EH (cell line): ENCODE measurements at regions not wholly inside any gene's neighbourhood (a gene's known extent, or its start where the extent isn't known, plus 50 kb on each side); places are given as distances from the start of the nearest gene placed in this dataset.

Experiments used
- DNase-seq: peaks from one replicate; pipeline ENCODE4 v3.0.0-alpha.2; 2015; ENCODE audit warnings: low read depth

DNA sequence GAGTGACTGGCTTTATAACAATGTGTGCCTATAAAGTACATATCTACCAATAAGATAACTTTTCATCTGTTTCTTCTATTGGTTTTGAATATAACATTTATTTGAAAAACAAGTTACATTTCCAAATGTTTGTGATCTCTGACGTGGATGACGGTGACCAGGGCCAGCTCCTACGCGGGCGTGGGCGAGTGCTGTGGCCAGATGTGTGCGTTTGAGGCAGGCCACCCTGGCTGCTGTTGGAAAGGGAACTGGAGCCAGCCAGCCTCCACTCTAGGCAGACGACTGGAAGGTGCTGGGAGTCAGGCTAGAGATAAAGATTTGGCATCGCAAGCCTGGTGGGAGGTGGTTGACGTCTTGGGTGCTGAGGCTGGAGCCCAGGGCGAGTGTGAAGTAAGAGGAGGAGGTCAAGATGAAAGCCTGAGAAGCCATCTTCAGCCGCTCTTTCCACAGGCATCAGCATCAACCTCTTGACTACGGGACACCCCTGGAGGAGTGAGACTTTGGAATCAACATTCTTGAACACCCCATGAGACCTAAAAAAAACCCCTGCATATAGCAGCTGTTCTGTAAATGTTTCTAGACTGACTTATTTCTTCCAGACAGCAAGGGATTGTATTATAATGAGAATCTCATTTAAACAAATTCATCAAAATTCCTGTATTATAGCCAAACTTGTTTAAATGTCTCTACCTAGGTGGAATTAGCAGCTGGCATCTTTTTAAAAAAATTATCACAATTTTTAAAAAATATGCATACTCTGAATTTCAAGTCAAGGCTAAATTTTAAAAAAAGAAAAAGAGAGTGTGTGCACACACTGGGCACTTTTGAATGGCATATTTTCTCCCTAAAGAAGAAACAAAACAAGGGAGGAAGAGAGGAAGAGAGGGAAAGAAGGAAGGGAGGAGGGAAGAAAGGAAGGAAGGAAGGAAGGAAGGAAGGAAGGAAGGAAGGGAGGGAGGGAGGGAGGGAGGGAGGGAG lies 112.5 kb upstream of the SLC44A3 start:
- DNase-seq = no peak

DNA sequence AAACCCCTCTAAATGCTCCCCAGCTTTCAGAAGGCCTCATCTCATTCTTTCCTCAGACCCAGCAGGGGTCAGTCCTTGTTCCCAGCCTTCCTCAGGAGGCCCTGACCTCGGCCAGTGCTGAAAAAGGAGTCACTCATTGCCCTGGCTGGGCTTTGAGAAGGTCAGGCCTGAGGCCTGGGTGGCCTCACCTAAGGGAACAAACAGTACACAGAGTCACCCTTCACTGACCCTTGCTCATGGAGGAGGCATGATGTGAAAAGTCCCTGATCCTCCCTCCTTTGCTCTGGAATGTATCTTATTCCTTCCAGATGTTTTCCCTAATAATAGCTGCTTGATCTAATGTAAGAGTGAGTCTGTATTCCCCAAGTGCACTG lies 117.7 kb upstream of the SLC44A3 start:
- DNase-seq = peak; percentile 72

DNA sequence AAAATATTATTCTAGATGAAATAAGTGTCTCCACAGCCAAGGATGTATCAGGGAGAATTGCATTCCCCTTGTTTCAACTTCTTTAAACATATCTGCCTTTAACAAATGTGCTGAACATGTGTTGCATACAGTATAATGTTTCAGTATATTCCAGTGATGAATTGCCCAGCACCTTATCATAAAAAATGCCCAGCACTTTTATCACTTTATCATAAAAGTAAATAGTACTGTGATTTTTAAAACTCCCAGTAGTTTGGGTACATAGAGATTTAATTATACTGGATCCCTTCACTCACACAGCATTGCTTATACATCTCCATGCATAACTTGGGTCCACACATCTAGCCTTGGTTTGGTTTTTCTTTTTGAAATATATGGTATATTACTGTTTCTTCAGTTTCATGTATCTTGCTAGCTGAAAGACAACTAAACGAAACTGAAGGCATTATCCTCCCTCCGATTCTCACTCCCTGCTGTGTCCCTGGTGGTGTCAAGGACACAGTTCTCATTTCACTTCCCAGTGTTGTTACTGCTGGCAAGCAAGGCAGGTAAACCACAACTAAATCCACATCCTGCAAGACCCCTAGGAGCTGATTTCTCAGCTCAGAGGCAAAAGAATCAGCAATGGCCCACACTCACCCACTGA lies 118.2 kb upstream of the SLC44A3 start:
- no peak for DNase-seq

DNA sequence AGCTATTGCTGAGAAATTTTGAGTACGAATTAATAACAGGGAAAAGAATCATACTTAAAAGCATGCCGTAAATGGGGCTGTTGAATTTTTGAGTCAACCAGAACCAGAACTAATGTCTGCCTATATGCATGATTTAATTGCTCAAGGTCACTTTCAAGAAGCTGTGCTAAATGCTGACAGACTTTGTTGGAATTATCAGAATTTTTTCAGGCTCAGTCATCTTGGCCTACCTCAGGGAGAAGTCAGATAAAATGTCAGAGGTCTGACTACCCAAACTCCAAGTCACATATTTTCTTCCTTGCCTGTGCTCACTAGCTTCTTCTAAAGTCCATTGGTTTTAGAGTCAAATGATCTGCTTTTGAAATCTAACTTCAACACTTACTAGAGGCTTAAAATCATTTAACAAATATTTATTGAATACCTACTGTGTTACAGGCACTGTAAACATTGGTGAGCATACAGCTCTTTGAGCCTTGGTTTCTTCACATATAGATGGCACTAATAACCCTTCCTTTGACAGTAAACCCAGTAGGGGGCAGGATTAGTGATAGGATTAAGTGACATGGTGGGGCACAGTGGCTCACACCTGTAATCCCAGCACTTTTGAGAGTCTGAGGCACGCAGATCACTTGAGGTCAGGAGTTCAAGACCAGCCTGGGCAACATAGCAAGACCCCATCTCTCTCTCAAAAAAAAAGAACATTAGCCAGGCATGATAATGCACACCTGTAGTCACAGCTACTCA lies 121.2 kb upstream of the SLC44A3 start:
- peak; percentile 92 for DNase-seq

DNA sequence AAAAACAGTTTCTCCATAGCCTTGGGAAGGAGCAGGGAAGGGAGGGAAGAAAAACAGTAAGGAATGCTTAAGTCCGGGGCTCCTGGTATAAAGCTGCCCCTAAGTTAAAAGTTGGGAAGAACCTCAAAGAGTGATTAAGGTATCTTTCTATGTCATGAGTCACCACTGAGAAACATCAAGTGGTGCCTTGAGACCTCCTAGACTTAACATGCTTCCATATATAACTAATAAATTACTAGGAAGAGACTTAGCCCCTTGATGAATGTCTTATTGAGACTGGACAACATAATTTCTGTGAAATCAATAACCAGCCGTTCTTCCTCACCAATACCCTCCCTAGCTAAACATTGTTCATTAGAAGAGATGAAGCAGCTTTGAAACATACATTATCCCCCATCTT lies 121.8 kb upstream of the SLC44A3 start:
- peak; percentile 65 for DNase-seq

DNA sequence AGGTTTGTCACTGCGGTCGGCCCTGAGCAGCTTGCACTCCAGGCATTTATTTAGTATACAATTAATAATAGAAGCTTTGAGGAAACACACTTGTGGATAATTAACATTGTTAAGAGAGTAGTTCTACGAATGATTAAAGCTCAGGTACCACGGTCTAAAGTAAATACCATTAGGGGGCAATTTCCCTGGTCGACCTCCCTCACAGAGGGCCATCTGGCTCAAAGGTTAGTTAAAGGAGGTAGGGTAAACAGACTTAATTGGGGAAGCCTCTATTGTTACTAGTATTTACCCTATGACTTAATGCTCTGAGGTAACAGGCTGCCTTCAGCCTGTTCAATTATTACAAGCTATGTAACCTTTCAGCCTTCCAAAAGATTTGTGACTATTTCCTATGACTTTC lies 122.3 kb upstream of the SLC44A3 start:
- no peak for DNase-seq

DNA sequence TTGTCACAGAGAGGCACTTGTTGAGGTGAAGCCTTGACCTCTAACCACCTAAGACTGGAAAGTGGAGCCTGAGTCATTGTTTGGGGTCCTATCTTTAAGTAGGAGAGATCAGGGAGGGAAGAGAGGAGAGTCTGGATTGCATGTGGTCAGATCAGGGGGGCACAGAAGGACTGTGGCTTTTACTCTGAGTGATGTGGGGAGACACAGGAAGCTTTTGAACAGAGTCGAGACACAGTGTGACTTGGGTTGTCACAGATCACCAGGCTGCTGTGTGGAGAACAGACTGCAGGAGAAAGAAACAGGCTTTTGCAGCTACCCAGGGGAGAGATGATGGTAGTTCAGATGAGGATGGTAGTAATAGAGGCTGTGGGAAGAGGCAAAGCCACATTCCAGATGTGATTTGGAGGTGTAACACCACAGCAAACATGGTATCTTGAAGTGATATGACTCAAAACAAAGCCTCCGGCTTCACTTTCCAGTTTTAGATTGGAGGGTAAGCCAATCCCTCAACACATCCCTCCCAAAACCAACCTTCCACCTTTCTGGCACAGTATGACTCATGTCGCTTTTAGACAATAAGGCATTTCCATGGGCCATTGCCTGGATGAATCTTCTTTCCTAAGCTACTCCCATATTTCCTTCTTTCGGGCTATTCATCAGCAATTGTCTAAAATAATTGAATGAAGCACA lies 125.8 kb upstream of the SLC44A3 start:
- no peak for DNase-seq

DNA sequence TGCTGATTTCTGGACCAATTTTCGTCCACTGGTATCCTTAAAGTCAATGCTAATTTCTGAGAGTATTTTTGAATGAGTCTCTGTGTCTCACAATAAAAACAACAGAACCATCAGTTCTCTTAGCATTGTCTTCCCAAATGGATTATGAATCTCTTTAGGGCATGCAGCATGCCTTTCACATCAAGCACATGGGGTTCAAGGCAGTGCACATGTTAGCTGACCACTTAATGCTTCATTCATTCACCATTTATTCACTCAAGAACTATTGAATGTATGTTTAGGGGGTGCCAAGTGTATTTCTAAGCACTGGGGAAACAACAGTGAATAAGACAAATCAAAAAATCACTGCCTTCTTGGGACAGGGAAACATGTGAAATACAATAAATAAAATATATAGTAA lies 126.7 kb upstream of the SLC44A3 start:
- DNase-seq = no peak

DNA sequence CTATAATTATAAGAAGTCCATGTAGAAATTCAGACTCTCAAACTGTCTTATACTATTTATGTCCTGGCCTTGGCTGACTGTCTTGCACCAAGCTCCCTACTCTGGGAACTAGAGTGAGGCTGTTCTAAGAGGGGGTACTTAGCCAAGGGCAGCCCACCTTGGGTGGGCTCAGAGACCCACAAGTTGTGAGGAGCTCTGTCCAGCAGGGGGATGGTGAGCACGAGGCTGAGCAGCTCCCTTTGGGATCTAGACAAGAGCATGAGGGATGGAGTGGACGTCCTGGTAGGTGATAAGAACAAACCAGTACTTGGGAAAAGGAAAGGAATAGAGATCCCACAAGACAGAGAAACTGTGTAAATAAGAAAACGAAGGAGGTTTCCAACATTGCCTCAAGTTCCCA lies 127.1 kb upstream of the SLC44A3 start:
- no peak for DNase-seq

DNA sequence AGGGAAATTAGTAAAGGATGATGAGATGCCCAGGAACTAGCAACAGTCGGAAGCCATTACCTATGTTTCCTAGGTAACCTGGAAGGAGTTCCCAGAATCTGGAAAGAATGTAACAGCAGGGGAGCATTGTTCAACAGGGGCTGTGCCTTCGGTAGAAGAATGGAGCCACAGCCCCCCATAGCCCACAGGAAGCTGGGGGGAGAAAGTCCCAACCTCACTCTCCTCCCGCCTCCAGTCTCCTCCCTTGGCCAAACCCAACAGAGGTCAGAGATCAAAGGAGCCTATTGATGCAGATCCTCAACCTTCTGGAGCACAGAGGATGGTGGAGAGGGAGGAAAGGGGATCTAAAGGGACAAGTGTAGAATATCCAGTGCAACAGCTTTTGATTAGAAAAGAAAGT lies 131.5 kb upstream of the SLC44A3 start:
- DNase-seq = no peak

DNA sequence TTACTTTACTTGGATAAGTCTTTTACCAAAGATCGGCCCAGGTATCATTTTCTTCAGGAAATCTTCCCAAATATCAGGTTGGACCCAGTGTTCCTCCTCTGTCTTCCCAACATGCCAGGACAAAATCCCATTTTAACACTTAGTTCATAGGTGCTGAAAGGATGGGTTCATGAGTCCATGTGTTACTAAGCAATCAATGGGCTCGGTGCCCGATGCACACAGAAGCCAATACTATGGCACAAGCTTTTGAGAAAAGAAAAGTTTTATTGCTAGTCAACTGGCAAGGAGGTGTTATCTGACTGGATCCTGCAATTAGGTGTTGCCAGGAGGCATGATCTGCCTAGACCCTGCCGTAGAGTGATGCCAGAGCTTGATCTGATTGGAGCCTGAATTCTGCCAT lies 133.3 kb upstream of the SLC44A3 start:
- DNase-seq = no peak

DNA sequence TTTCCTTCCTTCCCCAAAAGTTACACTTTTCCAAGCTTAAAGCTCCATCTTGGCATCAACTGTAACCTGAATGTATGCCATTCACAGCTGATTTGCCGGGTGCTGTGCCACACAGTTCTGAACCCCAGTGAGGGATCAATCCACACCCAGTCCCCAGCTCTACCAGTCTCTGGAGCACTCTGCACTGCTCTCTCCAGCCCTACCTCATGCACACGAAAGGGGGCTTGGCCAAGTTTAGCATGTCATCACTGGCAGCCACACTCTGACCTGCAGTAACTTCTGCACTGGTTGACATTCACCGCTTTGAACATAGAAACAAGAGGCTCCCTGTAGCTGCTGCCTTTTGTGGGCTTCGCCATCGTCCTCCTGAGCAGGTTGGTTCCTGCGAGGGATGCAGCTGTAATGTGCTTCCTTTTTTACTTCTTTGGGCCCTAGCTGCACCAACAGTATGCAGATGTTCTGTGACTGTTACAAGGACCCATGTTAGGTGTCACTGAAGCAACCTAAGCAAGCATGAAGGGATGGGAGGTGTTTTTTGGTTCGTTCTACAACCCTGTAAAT lies 135.4 kb upstream of the SLC44A3 start:
- DNase-seq = no peak

DNA sequence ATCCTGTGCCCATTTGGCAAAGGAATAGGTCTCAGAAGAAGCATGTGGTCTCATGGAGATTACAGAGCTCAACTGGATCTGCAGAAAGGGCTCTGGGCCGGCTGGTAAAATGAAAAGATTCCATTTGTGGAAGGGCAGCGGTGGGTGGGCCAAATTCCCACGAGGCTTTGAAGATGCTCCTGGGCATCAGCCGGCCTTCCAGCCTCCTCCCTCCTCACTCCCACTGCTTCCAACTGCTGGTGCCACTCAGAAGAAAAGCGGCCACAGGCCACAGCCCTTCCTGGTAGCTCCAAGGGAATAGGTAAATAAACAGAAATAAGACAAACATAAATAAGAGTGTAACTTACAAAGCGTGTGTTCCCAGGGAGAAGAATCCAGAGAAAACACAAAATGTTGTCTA lies 136.3 kb upstream of the SLC44A3 start:
- DNase-seq = no peak

DNA sequence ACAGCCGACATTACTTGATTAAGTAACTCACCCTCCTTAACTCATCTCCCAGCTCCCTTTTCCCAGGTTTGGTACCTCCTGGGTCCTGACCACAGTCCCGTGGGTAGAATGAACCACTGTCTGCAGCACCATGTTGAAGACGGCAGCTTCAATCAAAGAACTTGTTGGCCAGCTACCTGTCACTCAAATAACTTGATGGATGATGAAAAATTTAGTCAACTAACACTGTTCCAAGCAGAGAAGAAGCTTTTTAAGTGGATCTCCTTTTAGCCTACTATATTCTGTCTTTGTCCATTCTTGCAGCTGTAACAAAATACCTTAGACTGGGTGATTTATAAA lies 138.4 kb upstream of the F3 start:
- no peak for DNase-seq

DNA sequence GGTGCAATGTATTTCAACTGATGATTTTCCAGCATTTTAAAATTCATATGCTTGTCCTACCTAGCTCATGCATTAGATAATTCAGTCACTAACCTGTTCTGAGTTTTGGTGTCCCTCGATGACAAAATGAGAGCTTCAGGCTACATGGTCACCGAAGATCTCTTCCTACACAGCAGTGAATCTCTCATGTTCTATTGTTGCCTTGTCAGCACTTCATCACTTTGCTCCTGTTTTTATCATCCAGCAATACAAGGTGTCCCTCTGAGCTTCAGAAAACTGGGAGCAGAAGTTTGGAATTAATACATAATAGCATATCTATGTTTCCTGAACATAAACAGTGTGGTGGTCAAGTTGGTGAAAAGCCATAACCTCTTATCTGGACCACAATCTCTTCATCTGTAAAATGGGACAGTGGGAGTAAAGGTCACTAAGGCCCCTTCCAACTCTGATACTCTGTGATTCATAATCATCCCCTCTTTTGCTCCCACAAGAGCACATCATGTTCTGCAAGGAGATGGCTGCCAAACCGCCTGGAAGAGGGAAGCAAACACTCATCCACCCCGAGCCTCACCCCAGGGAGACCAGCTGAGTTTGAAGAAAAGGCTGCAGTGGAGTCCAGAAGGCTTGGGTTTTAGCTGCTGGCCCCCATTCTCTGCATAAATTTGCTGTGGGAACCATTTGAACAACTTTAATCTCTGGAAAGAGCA lies 137.9 kb upstream of the F3 start:
- DNase-seq = no peak

DNA sequence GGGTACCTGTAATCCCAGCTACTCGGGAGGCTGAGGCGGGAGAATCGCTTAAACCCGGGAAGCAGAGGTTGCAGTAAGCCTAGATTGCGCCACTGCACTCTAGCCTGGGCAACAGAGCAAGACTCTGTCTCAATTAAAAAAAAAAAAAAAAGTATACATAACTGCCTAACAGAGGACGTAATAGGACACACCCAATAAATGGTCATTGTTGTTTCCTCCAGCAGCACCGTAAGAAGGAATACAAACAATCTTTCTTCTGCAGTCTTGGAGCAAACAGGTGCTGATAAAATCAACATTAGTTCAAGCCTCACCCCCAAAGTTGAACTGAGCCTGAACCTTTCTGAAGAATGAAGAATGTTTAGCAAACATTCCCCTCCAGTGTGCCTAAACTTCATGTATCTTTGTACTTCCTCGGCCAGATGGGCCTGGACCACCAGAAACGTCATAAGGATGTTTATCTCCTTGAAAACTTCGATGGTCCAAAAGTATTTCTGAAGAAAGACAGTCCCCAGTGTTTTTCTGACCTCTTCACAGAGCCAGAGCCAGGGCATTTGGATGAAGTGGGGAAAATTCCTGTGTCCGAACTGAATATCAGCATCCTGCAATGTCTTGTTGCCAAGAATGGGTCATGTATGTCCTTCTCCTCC lies 136.8 kb upstream of the F3 start:
- no peak for DNase-seq

DNA sequence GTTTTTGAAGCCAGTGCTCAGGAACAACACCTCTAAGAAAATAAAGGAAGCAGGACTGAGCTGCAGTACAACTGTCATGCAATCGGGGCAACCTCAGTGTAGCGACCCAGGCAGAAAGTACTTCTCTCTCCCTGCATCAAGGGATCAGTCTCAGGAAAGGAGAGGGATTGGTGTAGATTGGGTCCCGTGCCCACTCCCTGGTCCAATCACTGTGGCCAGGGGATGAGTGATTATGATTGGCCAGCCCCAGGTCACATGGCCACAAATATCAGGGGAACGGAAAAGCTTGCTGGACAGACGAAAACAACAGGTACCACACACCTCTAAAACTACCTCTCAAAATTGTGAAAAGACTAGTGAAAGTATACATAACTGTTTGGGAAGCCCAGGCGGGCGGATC lies 136.2 kb upstream of the F3 start:
- no peak for DNase-seq

DNA sequence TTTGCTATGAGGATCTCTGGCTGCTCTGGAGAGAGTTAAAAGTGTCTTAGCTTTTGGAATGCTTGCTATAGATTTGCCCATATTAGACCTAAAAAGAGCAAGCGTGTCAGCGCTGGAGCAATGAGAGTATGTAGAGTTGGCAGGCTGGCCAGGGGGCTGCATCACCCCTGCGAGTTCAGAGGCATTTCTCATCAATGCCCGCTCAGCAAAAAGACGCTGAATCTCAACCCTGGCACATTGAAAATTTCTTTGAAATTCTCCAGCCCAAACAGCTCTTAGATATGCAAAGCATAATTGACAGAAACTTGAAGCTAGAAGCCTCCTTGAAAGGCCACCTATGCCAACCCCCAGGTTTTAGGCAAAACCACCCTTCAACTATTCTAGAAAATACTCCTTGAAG lies 135.5 kb upstream of the F3 start:
- no peak for DNase-seq

DNA sequence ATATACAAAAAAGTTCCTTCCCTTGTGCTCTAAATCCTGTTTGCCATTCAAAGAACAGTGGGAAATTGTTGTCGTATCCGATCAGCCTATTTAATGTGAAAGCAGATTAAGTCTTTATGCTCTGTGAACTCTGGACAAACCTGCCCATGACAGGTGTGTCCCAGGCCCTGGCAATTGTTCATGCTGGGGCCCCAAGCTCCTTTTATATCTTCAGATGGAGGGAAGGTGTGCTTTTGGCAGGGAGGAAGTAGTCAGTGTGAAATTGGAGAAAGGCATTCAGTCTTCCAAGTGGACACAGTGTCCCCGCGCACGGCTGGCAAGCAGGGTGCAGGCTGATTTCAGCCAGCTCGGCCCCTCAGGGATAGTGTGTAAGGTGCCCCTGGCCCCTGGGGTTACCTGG lies 135.1 kb upstream of the F3 start:
- no peak for DNase-seq

DNA sequence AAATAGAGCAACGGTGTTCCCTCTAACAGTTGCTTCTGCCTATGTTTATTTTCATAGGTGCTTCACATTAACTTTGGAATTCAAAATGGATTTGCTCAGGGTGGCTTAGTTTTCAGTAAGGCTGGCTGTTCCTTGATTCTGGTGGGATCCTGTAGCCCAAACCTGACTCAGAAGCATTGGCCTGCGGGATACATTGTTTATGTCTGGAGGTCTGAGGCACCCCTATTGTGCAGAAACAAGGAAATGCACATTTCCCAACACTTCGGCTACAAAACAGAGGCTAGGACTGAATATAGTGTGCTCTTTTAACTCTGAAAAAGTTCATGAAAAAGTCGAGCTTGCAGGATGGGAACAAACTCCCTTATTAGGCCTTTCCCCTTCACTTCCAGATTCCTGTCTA lies 133.8 kb upstream of the F3 start:
- peak; percentile 55 for DNase-seq

DNA sequence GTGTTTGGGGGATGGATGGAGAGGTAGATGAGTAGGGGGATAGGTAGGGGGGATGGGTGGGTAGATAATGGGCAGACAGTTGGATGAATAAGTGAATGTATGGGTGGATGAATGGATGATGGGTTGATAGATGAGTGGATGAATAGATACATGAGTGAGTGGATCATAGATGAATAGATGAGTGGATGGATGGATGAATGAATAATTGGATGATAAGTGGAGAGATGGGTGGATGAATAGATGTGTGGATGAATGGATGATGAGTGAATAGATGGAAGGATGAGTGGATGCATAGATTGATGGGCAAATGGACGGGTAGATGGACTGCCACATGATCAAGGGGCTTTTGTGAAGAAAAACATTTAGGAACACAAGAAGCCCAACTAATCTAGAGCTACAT lies 133.3 kb upstream of the F3 start:
- no peak for DNase-seq
